HepG2 (cell line): ENCODE measurements at regions not wholly inside any gene's neighbourhood (a gene's known extent, or its start where the extent isn't known, plus 50 kb on each side); places are given as distances from the start of the nearest gene placed in this dataset.
"Not testable (repeated sequence)": the region's sequence is repeated elsewhere in the genome, so short reads cannot be mapped to it uniquely, and the experiment has no call there.

Source experiments
- ATAC-seq: fragments of 200-7000 bp; cut with Tn5 transposase; 3 replicates; pipeline ENCODE4 v1.9.1; 2020; ENCODE audit warnings: mild to moderate bottlenecking, moderate library complexity
- BruUV-seq: library from RNA; stranded (reverse); fragments of 400-500 nt; replicated peaks from 2 replicates; lab custom pipeline; 2021; lab: Mats Ljungman, UMichigan
- CTCF ChIA-PET: fragments of 300-600 bp; formaldehyde crosslinking; extraction: SDS; loops from one replicate; lab custom pipeline; 2021; ENCODE audit warnings: low total read pairs, inconsistent platforms, low intra/inter-chr PET ratio; lab: Yijun Ruan, JAX
- POLR2A ChIA-PET: fragments of 350-600 bp; sonication (Branson Sonifier 250); formaldehyde crosslinking; loops from one replicate; lab custom pipeline; 2020; ENCODE audit warnings: antibody characterized with exemption, inconsistent platforms; lab: Yijun Ruan, JAX
- DNase-seq: peaks from one replicate; pipeline ENCODE4 v3.0.0-alpha.2; 2015; ENCODE audit warnings: low spot score
- FAIRE-seq: peaks from 3 replicates; lab custom pipeline; 2011; peaks lifted over from hg19 to GRCh38; lab: Jason Lieb, UNC
- H2AFZ ChIP-seq: one replicate; pipeline ENCODE4 v1.6.1; 2011; ENCODE audit warnings: low read length, inconsistent platforms
- H3K27ac ChIP-seq: fragments of 300-600 bp; 3 replicates; pipeline ENCODE4 v1.8.0; 2011; ENCODE audit warnings: mixed run types, mild to moderate bottlenecking, mixed read lengths, low read length, inconsistent platforms; ENCODE audit not compliant: insufficient read depth; ENCODE audit errors: extremely low read length
- H3K27me3 ChIP-seq, 2 experiments: fragments of 200-600 bp in 1 of 2; 2 replicates in 1 of 2; 3 replicates in 1 of 2; pipeline versions ENCODE4 v1.6.0 to v1.8.0; 2011; ENCODE audit warnings: low read length in 2 of 2, mild to moderate bottlenecking in 2 of 2, moderate library complexity in 2 of 2, inconsistent platforms in 1 of 2; ENCODE audit not compliant: insufficient read depth in 2 of 2, control insufficient read depth in 1 of 2
- H3K36me3 ChIP-seq, 2 experiments: fragments of 200-600 bp in 1 of 2; replicated peaks in 1 of 2; 2 replicates in 1 of 2; 3 replicates in 1 of 2; pipeline versions ENCODE4 v1.5.1 to v1.8.0; 2011; ENCODE audit warnings: low read length in 2 of 2, inconsistent platforms in 1 of 2; ENCODE audit not compliant: insufficient read depth in 2 of 2, control insufficient read depth in 1 of 2
- H3K4me1 ChIP-seq: 2 replicates; pipeline ENCODE4 v1.5.1; 2012; ENCODE audit warnings: low read length, inconsistent platforms; ENCODE audit not compliant: insufficient read depth
- H3K4me2 ChIP-seq: 2 replicates; pipeline ENCODE4 v1.6.0; 2011; ENCODE audit warnings: low read depth, low read length, inconsistent platforms
- H3K4me3 ChIP-seq, 3 experiments: fragments of 200-600 bp in 1 of 3; sonication (generic), shearing (Covaris generic) in 1 of 3; replicated peaks in 1 of 3; 2 replicates each; pipeline ENCODE4 v1.5.1; 2011 to 2016; ENCODE audit warnings: low read length in 3 of 3, inconsistent platforms in 2 of 3, low read depth in 2 of 3, mild to moderate bottlenecking in 2 of 3, control low read depth in 1 of 3, mixed read lengths in 1 of 3; ENCODE audit not compliant: insufficient read depth in 1 of 3
- H3K79me2 ChIP-seq: one replicate; pipeline ENCODE4 v1.6.1; 2011; ENCODE audit warnings: low read length, inconsistent platforms; ENCODE audit not compliant: insufficient read depth
- H3K9ac ChIP-seq: 2 replicates; pipeline ENCODE4 v1.6.0; 2011; ENCODE audit warnings: mild to moderate bottlenecking, low read depth, low read length, inconsistent platforms; ENCODE audit not compliant: insufficient read depth
- H3K9me3 ChIP-seq: 2 replicates; pipeline ENCODE4 v1.5.1; 2012; ENCODE audit warnings: mild to moderate bottlenecking, low read length
- H4K20me1 ChIP-seq: 2 replicates; pipeline ENCODE4 v1.6.0; 2011; ENCODE audit warnings: inconsistent platforms, mild to moderate bottlenecking, low read length, moderate library complexity; ENCODE audit not compliant: insufficient read depth
- ZNF354B ChIP-seq: sonication (generic); formaldehyde crosslinking; IDR thresholded peaks from 2 replicates; pipeline ENCODE4 v1.8.0; 2022; ENCODE audit warnings: mild to moderate bottlenecking, missing genetic modification reagents
- ZNF605 ChIP-seq: sonication (generic); formaldehyde crosslinking; IDR thresholded peaks from 2 replicates; pipeline ENCODE4 v1.8.0; 2022; ENCODE audit warnings: mild to moderate bottlenecking, missing genetic modification reagents
- in situ Hi-C: cut with HindIII; loops from 2 replicates; pipeline ENCODE4 v1.10.0; 2017; ENCODE audit warnings: low pct_unique_long_range_greater_than_20kb; ENCODE audit not compliant: extremely low pct_ligation_motif_present
- intact Hi-C: fragments of 100-400 bp; cut with micrococcal nuclease; formaldehyde crosslinking; loops from one replicate; pipeline ENCODE4 v1.10.0; 2022; ENCODE audit not compliant: unreplicated experiment
- TF ChIP-seq, protein P1 (sequence below): sonication (generic); formaldehyde crosslinking; IDR thresholded peaks from one replicate; pipeline ENCODE4 v1.5.1; 2020; ENCODE audit warnings: mild to moderate bottlenecking, missing genetic modification reagents; ENCODE audit errors: not compliant biosample characterization

DNA sequence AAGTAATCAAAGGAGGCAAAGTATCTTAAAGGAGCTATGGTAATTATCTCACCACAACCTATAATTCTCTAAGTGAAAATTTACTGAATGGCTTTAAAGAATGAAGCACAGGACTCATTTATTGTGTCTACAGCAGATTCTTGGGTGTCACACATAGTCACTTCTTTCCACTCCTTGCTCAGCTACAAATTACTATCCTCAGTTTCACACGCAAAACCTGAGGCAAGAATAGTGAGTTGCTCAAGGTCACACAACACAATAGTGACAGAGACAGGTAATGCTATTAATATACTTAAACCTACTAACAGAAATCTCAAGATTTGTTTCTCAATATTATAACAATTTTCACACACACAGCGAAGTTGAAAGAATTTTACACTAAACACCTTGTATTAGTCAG is 120.9 kb upstream of the STK32A start (continued):
- TF ChIP-seq, protein P1, sequence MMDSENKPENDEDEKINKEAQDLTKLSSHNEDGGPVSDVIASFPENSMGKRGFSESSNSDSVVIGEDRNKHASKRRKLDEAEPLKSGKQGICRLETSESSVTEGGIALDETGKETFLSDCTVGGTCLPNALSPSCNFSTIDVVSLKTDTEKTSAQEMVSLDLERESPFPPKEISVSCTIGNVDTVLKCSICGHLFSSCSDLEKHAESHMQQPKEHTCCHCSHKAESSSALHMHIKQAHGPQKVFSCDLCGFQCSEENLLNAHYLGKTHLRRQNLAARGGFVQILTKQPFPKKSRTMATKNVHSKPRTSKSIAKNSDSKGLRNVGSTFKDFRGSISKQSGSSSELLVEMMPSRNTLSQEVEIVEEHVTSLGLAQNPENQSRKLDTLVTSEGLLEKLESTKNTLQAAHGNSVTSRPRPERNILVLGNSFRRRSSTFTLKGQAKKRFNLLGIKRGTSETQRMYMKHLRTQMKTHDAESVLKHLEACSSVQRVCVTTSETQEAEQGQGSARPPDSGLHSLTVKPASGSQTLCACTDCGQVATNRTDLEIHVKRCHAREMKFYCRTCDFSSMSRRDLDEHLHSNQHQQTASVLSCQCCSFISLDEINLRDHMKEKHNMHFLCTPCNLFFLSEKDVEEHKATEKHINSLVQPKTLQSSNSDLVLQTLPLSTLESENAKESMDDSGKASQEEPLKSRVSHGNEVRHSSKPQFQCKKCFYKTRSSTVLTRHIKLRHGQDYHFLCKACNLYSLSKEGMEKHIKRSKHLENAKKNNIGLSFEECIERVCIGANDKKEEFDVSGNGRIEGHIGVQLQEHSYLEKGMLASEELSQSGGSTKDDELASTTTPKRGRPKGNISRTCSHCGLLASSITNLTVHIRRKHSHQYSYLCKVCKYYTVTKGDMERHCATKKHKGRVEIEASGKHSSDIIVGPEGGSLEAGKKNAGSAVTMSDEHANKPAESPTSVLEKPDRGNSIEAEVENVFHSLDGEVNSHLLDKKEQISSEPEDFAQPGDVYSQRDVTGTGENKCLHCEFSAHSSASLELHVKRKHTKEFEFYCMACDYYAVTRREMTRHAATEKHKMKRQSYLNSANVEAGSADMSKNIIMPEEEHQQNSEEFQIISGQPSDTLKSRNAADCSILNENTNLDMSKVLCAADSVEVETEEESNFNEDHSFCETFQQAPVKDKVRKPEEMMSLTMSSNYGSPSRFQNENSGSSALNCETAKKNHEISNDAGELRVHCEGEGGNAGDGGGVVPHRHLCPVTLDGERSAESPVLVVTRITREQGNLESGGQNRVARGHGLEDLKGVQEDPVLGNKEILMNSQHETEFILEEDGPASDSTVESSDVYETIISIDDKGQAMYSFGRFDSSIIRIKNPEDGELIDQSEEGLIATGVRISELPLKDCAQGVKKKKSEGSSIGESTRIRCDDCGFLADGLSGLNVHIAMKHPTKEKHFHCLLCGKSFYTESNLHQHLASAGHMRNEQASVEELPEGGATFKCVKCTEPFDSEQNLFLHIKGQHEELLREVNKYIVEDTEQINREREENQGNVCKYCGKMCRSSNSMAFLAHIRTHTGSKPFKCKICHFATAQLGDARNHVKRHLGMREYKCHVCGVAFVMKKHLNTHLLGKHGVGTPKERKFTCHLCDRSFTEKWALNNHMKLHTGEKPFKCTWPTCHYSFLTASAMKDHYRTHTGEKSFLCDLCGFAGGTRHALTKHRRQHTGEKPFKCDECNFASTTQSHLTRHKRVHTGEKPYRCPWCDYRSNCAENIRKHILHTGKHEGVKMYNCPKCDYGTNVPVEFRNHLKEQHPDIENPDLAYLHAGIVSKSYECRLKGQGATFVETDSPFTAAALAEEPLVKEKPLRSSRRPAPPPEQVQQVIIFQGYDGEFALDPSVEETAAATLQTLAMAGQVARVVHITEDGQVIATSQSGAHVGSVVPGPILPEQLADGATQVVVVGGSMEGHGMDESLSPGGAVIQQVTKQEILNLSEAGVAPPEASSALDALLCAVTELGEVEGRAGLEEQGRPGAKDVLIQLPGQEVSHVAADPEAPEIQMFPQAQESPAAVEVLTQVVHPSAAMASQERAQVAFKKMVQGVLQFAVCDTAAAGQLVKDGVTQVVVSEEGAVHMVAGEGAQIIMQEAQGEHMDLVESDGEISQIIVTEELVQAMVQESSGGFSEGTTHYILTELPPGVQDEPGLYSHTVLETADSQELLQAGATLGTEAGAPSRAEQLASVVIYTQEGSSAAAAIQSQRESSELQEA (CRISPR knock-in tag) = no peak
- no peak for TF ChIP-seq ZNF605 (CRISPR knock-in tag)

DNA sequence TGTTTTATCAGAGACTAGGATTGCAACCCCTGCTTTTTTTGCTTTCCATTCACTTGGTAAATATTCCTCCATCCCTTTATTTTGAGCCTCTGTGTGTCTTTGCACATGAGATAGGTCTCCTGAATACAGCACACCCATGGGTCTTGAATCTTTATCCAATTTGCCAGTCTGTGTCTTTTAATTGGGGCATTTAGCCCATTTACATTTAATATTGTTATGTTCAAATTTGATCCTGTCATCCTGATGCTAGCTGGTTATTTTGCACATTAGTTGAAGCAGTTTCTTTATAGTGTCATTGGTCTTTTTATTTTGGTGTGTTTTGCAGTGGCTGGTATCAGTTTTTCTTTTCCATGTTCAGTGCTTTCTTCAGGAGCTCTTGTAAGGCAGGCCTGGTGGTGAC is 95.1 kb upstream of the STK32A start:
- H2AFZ ChIP-seq, H3K27ac ChIP-seq, ATAC-seq, H3K9ac ChIP-seq, DNase-seq, POLR2A ChIA-PET, H3K36me3 ChIP-seq, in situ Hi-C loops, H4K20me1 ChIP-seq, H3K27me3 ChIP-seq, CTCF ChIA-PET, BruUV-seq, H3K4me3 ChIP-seq, H3K4me2 ChIP-seq, H3K79me2 ChIP-seq, FAIRE-seq: not testable (repeated sequence)
- peaks cover 25% of the 10 kb centered on the region; the same call in 1 of the 2 replicates for H3K9me3 ChIP-seq
- peaks cover 30% of the 10 kb centered on the region for H3K4me1 ChIP-seq
- intact Hi-C loops = loop anchor here (2.0 kb wide), 1 partner anchor 35 kb away; no protein-coding TSS in a partner anchor
- peak; percentile 88; the same call in 1 of the 2 replicates for TF ChIP-seq ZNF354B (CRISPR knock-in tag)
